HG03460 (cell line): ENCODE measurements at regions not wholly inside any gene's neighbourhood (a gene's known extent, or its start where the extent isn't known, plus 50 kb on each side); places are given as distances from the start of the nearest gene placed in this dataset.
"Not testable (repeated sequence)": the region's sequence is repeated elsewhere in the genome, so short reads cannot be mapped to it uniquely, and the experiment has no call there.

Source experiments
- ATAC-seq: cut with Tn5 transposase; IDR thresholded peaks from one replicate; pipeline ENCODE4 v1.9.1; 2021; ENCODE audit not compliant: unreplicated experiment

- no peak for ATAC-seq
These were observed 142.9 kb downstream of the TPBG start for GRCh38 chr6:82506526-82506925.

- no peak for ATAC-seq
These were observed 143.5 kb downstream of the TPBG start for GRCh38 chr6:82507112-82507511.

GRCh38 chr6:82511546-82511945, 147.9 kb downstream of the TPBG start:
- ATAC-seq, result no peak

- ATAC-seq, result not testable (repeated sequence)
These were observed 154.3 kb downstream of the TPBG start for GRCh38 chr6:82517896-82518295.

- ATAC-seq, result no peak
These were observed 157.8 kb downstream of the TPBG start for GRCh38 chr6:82521369-82521768.

GRCh38 chr6:82521861-82522260, 158.2 kb downstream of the TPBG start:
- ATAC-seq, result no peak

- ATAC-seq, result no peak
These were observed 160.4 kb downstream of the TPBG start for GRCh38 chr6:82524031-82524430.

- no peak for ATAC-seq
These were observed 162.3 kb downstream of the TPBG start for GRCh38 chr6:82525775-82526495.

- ATAC-seq, result not testable (repeated sequence)
These were observed 166.4 kb downstream of the TPBG start for GRCh38 chr6:82529960-82530460.

GRCh38 chr6:82534876-82535275, 171.3 kb downstream of the TPBG start:
- ATAC-seq, result no peak

GRCh38 chr6:82549480-82549879, 185.9 kb downstream of the TPBG start:
- not testable (repeated sequence) for ATAC-seq

- ATAC-seq, result not testable (repeated sequence)
These were observed 187.7 kb downstream of the TPBG start for GRCh38 chr6:82551311-82551710.

- ATAC-seq, result no peak
These were observed 188.2 kb downstream of the TPBG start for GRCh38 chr6:82551831-82552230.

- no peak for ATAC-seq
These were observed 190.4 kb downstream of the TPBG start for GRCh38 chr6:82553863-82554531.

- no peak for ATAC-seq
These were observed 191.0 kb downstream of the TPBG start for GRCh38 chr6:82554666-82555065.

GRCh38 chr6:82555801-82556200, 192.2 kb downstream of the TPBG start:
- no peak for ATAC-seq

- not testable (repeated sequence) for ATAC-seq
These were observed 194.9 kb downstream of the TPBG start for GRCh38 chr6:82558531-82558930.

- no peak for ATAC-seq
These were observed 204.0 kb downstream of the TPBG start for GRCh38 chr6:82567621-82568020.

- peak; percentile 97 for ATAC-seq
These were observed 204.8 kb downstream of the TPBG start for GRCh38 chr6:82568290-82568993.

- ATAC-seq, result no peak
These were observed 205.4 kb downstream of the TPBG start for GRCh38 chr6:82569022-82569421.

GRCh38 chr6:82570083-82570482, 206.5 kb downstream of the TPBG start:
- no peak for ATAC-seq

GRCh38 chr6:82571455-82571854, 207.8 kb downstream of the TPBG start:
- ATAC-seq, result no peak
